GM23338 (cell line): ENCODE measurements at regions not wholly inside any gene's neighbourhood (a gene's known extent, or its start where the extent isn't known, plus 50 kb on each side); places are given as distances from the start of the nearest gene placed in this dataset.

Experiments used
- CREB1 ChIP-seq: fragments of 250-450 bp; sonication (Bioruptor Pico); IDR thresholded peaks from 2 replicates; pipeline ENCODE4 v1.5.0; 2020; ENCODE audit warnings: low read depth, mild to moderate bottlenecking, moderate library complexity
- EZH2 ChIP-seq: fragments of 200-600 bp; sonication (generic); IDR thresholded peaks from one replicate; pipeline ENCODE4 v1.8.0; 2017; ENCODE audit warnings: antibody characterized with exemption, mild to moderate bottlenecking, low read depth; ENCODE audit not compliant: unreplicated experiment
- EZH2phosphoT487 ChIP-seq: fragments of 200-600 bp; sonication (generic); IDR thresholded peaks from one replicate; pipeline ENCODE4 v1.8.1; 2018; ENCODE audit warnings: antibody characterized with exemption; ENCODE audit not compliant: unreplicated experiment
- JUNB ChIP-seq: IDR thresholded peaks from one replicate; pipeline ENCODE4 v1.6.1; 2016; ENCODE audit warnings: antibody characterized with exemption; ENCODE audit not compliant: unreplicated experiment
- NANOG ChIP-seq: IDR thresholded peaks from 2 replicates; pipeline ENCODE4 v1.6.1; 2016; ENCODE audit warnings: antibody characterized with exemption, borderline replicate concordance
- POLR2AphosphoS5 ChIP-seq: IDR thresholded peaks from 2 replicates; pipeline ENCODE4 v1.6.1; 2016; ENCODE audit warnings: antibody characterized with exemption, low read depth
- ZNF114 ChIP-seq: fragments of 250-450 bp; sonication (Bioruptor Pico); IDR thresholded peaks from 2 replicates; pipeline ENCODE4 v1.5.0; 2020; ENCODE audit warnings: mild to moderate bottlenecking, moderate library complexity
- ZNF331 ChIP-seq: fragments of 250-450 bp; sonication (Bioruptor Pico); IDR thresholded peaks from 2 replicates; pipeline ENCODE4 v1.5.0; 2020; ENCODE audit warnings: low read depth, mild to moderate bottlenecking, moderate library complexity
- TF ChIP-seq, protein P1 (sequence below), 2 experiments: fragments of 200-600 bp in 1 of 2; sonication (generic) in 1 of 2; conservative IDR thresholded peaks; 2 replicates each; pipeline versions ENCODE4 v1.5.1 to v1.6.1; 2016 to 2017; ENCODE audit warnings: antibody characterized with exemption in 2 of 2, low read depth in 2 of 2, mild to moderate bottlenecking in 2 of 2, moderate library complexity in 1 of 2
- TF ChIP-seq, protein P2 (sequence below): IDR thresholded peaks from one replicate; pipeline ENCODE4 v1.6.1; 2018; ENCODE audit warnings: antibody characterized with exemption; ENCODE audit not compliant: unreplicated experiment
- TF ChIP-seq, protein P3 (sequence below): IDR thresholded peaks from 2 replicates; pipeline ENCODE4 v1.6.1; 2016; ENCODE audit warnings: antibody characterized with exemption

DNA sequence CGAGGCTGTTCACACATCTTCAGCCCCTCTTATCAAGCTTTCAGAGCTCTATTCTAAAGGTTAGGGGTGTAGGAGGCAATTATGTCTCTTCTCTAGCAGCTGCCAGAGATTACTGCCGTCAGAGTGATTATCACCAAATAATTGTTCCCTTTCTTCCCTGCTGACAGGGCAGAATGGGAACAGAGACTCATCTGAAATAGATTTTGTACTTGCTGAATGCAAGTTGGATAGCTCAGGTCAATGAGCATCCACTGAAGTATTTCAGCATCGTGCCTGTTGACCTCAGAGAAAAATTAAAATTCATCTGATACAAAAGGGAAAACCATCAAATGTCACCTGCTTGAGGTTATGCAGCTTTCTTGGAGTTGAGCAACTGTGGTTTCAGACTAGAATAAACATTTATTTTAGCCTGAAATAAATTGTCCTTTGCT is 213.7 kb upstream of the MAP3K1 start:
- TF ChIP-seq, protein P1, sequence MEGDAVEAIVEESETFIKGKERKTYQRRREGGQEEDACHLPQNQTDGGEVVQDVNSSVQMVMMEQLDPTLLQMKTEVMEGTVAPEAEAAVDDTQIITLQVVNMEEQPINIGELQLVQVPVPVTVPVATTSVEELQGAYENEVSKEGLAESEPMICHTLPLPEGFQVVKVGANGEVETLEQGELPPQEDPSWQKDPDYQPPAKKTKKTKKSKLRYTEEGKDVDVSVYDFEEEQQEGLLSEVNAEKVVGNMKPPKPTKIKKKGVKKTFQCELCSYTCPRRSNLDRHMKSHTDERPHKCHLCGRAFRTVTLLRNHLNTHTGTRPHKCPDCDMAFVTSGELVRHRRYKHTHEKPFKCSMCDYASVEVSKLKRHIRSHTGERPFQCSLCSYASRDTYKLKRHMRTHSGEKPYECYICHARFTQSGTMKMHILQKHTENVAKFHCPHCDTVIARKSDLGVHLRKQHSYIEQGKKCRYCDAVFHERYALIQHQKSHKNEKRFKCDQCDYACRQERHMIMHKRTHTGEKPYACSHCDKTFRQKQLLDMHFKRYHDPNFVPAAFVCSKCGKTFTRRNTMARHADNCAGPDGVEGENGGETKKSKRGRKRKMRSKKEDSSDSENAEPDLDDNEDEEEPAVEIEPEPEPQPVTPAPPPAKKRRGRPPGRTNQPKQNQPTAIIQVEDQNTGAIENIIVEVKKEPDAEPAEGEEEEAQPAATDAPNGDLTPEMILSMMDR (conservative IDR thresholded peaks at IDR 0.05; ENCODE audit: low read depth in 2 of 2), result no peak
- TF ChIP-seq, protein P2, sequence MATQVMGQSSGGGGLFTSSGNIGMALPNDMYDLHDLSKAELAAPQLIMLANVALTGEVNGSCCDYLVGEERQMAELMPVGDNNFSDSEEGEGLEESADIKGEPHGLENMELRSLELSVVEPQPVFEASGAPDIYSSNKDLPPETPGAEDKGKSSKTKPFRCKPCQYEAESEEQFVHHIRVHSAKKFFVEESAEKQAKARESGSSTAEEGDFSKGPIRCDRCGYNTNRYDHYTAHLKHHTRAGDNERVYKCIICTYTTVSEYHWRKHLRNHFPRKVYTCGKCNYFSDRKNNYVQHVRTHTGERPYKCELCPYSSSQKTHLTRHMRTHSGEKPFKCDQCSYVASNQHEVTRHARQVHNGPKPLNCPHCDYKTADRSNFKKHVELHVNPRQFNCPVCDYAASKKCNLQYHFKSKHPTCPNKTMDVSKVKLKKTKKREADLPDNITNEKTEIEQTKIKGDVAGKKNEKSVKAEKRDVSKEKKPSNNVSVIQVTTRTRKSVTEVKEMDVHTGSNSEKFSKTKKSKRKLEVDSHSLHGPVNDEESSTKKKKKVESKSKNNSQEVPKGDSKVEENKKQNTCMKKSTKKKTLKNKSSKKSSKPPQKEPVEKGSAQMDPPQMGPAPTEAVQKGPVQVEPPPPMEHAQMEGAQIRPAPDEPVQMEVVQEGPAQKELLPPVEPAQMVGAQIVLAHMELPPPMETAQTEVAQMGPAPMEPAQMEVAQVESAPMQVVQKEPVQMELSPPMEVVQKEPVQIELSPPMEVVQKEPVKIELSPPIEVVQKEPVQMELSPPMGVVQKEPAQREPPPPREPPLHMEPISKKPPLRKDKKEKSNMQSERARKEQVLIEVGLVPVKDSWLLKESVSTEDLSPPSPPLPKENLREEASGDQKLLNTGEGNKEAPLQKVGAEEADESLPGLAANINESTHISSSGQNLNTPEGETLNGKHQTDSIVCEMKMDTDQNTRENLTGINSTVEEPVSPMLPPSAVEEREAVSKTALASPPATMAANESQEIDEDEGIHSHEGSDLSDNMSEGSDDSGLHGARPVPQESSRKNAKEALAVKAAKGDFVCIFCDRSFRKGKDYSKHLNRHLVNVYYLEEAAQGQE, result no peak
- TF ChIP-seq JUNB (no peak), NANOG (no peak), EZH2phosphoT487 (no peak), EZH2 (no peak), ZNF331 (no peak), CREB1 (CRISPR knock-in tag) (no peak), POLR2AphosphoS5 (no peak), ZNF114 (CRISPR knock-in tag) (no peak)
- TF ChIP-seq, protein P3, sequence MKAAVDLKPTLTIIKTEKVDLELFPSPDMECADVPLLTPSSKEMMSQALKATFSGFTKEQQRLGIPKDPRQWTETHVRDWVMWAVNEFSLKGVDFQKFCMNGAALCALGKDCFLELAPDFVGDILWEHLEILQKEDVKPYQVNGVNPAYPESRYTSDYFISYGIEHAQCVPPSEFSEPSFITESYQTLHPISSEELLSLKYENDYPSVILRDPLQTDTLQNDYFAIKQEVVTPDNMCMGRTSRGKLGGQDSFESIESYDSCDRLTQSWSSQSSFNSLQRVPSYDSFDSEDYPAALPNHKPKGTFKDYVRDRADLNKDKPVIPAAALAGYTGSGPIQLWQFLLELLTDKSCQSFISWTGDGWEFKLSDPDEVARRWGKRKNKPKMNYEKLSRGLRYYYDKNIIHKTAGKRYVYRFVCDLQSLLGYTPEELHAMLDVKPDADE, result no peak
